Endodermal cell (in vitro differentiated cells): ENCODE measurements at regions not wholly inside any gene's neighbourhood (a gene's known extent, or its start where the extent isn't known, plus 50 kb on each side); places are given as distances from the start of the nearest gene placed in this dataset.

Experiments used
- DNase-seq: peaks from one replicate; pipeline ENCODE4 v3.0.0-alpha.2; 2017
- H3K27ac ChIP-seq: 2 replicates; pipeline ENCODE4 v1.5.1; 2013; ENCODE audit warnings: mild to moderate bottlenecking, low read depth, low read length, moderate library complexity
- H3K27me3 ChIP-seq: 2 replicates; pipeline ENCODE4 v1.6.1; 2013; ENCODE audit warnings: mild to moderate bottlenecking, low read length, moderate library complexity; ENCODE audit not compliant: insufficient read depth, control insufficient read depth, poor library complexity, severe bottlenecking
- H3K36me3 ChIP-seq: 2 replicates; pipeline ENCODE4 v1.7.0; 2013; ENCODE audit warnings: mild to moderate bottlenecking, low read length, moderate library complexity; ENCODE audit not compliant: control insufficient read depth, insufficient read depth
- H3K4me1 ChIP-seq: one replicate; pipeline ENCODE4 v1.7.0; 2013; ENCODE audit warnings: low read length; ENCODE audit not compliant: control insufficient read depth, insufficient read depth
- H3K4me3 ChIP-seq: 2 replicates; pipeline ENCODE4 v1.5.1; 2013; ENCODE audit warnings: mild to moderate bottlenecking, low read length, moderate library complexity
- H3K9ac ChIP-seq: 2 replicates; pipeline ENCODE4 v1.6.1; 2013; ENCODE audit warnings: mild to moderate bottlenecking, low read length, moderate library complexity; ENCODE audit not compliant: poor library complexity, severe bottlenecking; ENCODE audit errors: extremely low read depth
- H3K9me3 ChIP-seq: 2 replicates; pipeline ENCODE4 v1.6.1; 2013; ENCODE audit warnings: mild to moderate bottlenecking, low read length, moderate library complexity; ENCODE audit not compliant: control insufficient read depth
- H3K27ac Mint-ChIP-seq: 2 replicates; pipeline ENCODE4 v1.8.0; 2020; ENCODE audit warnings: mixed read lengths
- H3K27me3 Mint-ChIP-seq: 2 replicates; pipeline ENCODE4 v1.8.0; 2021; ENCODE audit warnings: mild to moderate bottlenecking, mixed read lengths; ENCODE audit not compliant: insufficient read depth
- H3K36me3 Mint-ChIP-seq: 2 replicates; pipeline ENCODE4 v1.8.0; 2020; ENCODE audit warnings: low read depth, mixed read lengths
- H3K4me1 Mint-ChIP-seq: 2 replicates; pipeline ENCODE4 v1.8.0; 2020; ENCODE audit warnings: mixed read lengths
- H3K4me3 Mint-ChIP-seq: 2 replicates; pipeline ENCODE4 v1.8.0; 2020; ENCODE audit warnings: mild to moderate bottlenecking, moderate library complexity, mixed read lengths
- H3K9me3 Mint-ChIP-seq: 2 replicates; pipeline ENCODE4 v1.8.0; 2020; ENCODE audit warnings: mild to moderate bottlenecking, mixed read lengths
- WGBS, 2 experiments: methylation state at CpG; one replicate each; pipeline versions ENCODE4 v1.1.5 to v1.1.7; 2013; ENCODE audit warnings: missing lambda C conversion rate in 2 of 2, mixed read lengths in 1 of 2; ENCODE audit not compliant: insufficient coverage in 1 of 2, insufficient read length in 1 of 2; 5-methylcytosine and 5-hydroxymethylcytosine counted together
- TF ChIP-seq, protein P1 (sequence below): fragments of 200-600 bp; sonication (generic); conservative IDR thresholded peaks from 2 replicates; pipeline ENCODE4 v1.5.0; 2021; ENCODE audit warnings: antibody characterized with exemption, mild to moderate bottlenecking

DNA sequence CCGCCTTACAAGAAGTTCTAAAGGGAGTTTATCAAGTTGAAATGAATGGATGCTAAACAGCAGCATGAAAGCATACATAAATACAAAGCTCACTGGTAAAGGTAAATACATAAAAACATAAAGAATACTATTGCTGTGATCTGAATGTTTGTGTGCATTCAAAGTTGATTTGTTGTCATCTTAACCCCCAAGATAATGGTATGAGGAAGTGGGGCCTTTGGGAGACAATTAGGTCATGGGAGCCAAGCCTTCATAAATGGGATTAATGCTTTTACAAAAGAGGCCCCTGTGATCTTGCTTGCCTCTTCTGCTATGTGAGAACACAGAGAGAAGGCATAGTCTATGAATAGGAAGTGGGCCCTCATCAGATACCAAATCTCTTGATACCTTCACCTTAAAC lies 209.0 kb upstream of the SAMSN1 start:
- H3K36me3 ChIP-seq, result no peaks in the 10 kb centered on the region
- Mint-ChIP-seq H3K36me3 (no peaks in the 10 kb centered on the region), H3K27me3 (no peaks in the 10 kb centered on the region), H3K9me3 (peaks cover 2% of the 10 kb centered on the region), H3K4me1 (peaks cover 2% of the 10 kb centered on the region), H3K4me3 (no peak overlapping the region), H3K27ac (no peak overlapping the region)
- peaks cover 6% of the 10 kb centered on the region for H3K9me3 ChIP-seq
- no peak overlapping the region for H3K4me3 ChIP-seq
- H3K27me3 ChIP-seq, result no peaks in the 10 kb centered on the region
- no peak overlapping the region for H3K27ac ChIP-seq
- TF ChIP-seq, protein P1, sequence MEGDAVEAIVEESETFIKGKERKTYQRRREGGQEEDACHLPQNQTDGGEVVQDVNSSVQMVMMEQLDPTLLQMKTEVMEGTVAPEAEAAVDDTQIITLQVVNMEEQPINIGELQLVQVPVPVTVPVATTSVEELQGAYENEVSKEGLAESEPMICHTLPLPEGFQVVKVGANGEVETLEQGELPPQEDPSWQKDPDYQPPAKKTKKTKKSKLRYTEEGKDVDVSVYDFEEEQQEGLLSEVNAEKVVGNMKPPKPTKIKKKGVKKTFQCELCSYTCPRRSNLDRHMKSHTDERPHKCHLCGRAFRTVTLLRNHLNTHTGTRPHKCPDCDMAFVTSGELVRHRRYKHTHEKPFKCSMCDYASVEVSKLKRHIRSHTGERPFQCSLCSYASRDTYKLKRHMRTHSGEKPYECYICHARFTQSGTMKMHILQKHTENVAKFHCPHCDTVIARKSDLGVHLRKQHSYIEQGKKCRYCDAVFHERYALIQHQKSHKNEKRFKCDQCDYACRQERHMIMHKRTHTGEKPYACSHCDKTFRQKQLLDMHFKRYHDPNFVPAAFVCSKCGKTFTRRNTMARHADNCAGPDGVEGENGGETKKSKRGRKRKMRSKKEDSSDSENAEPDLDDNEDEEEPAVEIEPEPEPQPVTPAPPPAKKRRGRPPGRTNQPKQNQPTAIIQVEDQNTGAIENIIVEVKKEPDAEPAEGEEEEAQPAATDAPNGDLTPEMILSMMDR, result no peak
- peaks cover 6% of the 10 kb centered on the region for H3K4me1 ChIP-seq
- DNase-seq, result no peak
- WGBS, 2 experiments, result 100% methylated on average over 1 of the region's 1 CpG; no CpG with 5 or more reads in 1 of the 2 experiments
- no peak overlapping the region for H3K9ac ChIP-seq

DNA sequence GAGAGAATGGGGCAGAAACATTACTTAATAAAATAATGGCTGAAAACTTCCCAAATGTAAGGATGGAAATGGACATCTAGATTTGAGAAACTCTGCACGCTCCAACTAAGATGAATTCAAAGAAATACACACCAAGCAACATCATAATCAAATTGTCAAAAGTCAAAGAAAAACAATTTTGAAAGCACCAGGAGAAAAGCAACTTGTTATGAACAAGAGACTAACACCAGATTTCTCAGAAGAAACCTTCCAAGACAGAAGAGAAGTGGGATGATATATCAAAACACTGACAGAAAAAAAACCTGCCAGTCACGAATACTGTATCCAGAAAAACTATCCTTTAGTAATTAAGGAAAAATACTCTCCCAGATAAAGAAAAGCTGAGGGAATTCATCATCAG lies 208.6 kb upstream of the SAMSN1 start:
- H3K27ac ChIP-seq, result no peak overlapping the region
- H3K4me3 Mint-ChIP-seq, result no peak overlapping the region
- peaks cover 2% of the 10 kb centered on the region for H3K4me1 Mint-ChIP-seq
- peaks cover 2% of the 10 kb centered on the region for H3K9me3 Mint-ChIP-seq
- peaks cover 6% of the 10 kb centered on the region for H3K4me1 ChIP-seq
- no peak for DNase-seq
- no peaks in the 10 kb centered on the region for H3K27me3 ChIP-seq
- 82% methylated on average over 1 of the region's 2 CpGs; no CpG with 5 or more reads in 1 of the 2 experiments for WGBS, 2 experiments
- no peaks in the 10 kb centered on the region for H3K36me3 Mint-ChIP-seq
- no peaks in the 10 kb centered on the region for H3K36me3 ChIP-seq
- H3K27ac Mint-ChIP-seq, result no peak overlapping the region
- H3K9me3 ChIP-seq, result peaks cover 6% of the 10 kb centered on the region
- TF ChIP-seq, protein P1, result no peak
- H3K27me3 Mint-ChIP-seq, result no peaks in the 10 kb centered on the region
- no peak overlapping the region for H3K4me3 ChIP-seq
- H3K9ac ChIP-seq, result no peak overlapping the region

DNA sequence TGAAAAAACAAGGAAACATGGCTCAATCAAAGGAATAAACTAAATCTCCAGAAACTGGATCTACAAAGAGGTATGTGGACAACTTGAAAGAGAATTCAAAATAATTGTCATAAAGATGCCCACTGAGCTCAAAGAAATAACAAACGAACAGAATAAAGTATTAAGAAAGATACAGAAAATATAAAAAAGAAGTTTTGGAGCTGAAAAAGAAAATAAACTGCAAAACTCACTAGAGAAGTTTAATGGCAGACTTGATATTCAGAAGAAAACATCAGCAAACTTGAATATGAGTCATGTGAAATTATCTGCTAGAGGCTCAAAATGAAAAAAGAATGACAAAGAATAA lies 208.1 kb upstream of the SAMSN1 start:
- H3K4me3 ChIP-seq, result no peak overlapping the region
- Mint-ChIP-seq H3K27me3 (no peaks in the 10 kb centered on the region), H3K4me1 (peaks cover 2% of the 10 kb centered on the region), H3K4me3 (no peak overlapping the region), H3K36me3 (no peaks in the 10 kb centered on the region), H3K9me3 (peaks cover 2% of the 10 kb centered on the region), H3K27ac (no peak overlapping the region)
- DNase-seq, result no peak
- no peak overlapping the region for H3K27ac ChIP-seq
- WGBS, 2 experiments, result 91% methylated on average over 1 of the region's 1 CpG; no CpG with 5 or more reads in 1 of the 2 experiments
- no peak overlapping the region for H3K9ac ChIP-seq
- peaks cover 6% of the 10 kb centered on the region for H3K4me1 ChIP-seq
- H3K9me3 ChIP-seq, result peaks cover 2% of the 10 kb centered on the region
- no peaks in the 10 kb centered on the region for H3K36me3 ChIP-seq
- TF ChIP-seq, protein P1, result no peak
- H3K27me3 ChIP-seq, result no peaks in the 10 kb centered on the region
